Glutamatergic neuron (in vitro differentiated cells): ENCODE measurements at regions not wholly inside any gene's neighbourhood (a gene's known extent, or its start where the extent isn't known, plus 50 kb on each side); places are given as distances from the start of the nearest gene placed in this dataset.

ENCODE experiments used
- DNase-seq: peaks from one replicate; pipeline ENCODE4 v3.0.0; 2022
- H3K27ac Mint-ChIP-seq: one replicate; pipeline ENCODE4 v1.8.0; 2020; ENCODE audit warnings: mild to moderate bottlenecking, mixed read lengths, inconsistent platforms; ENCODE audit not compliant: unreplicated experiment
- H3K27me3 Mint-ChIP-seq: one replicate; pipeline ENCODE4 v1.8.0; 2020; ENCODE audit warnings: mild to moderate bottlenecking, moderate library complexity, mixed read lengths, inconsistent platforms; ENCODE audit not compliant: unreplicated experiment
- H3K36me3 Mint-ChIP-seq: one replicate; pipeline ENCODE4 v1.8.0; 2020; ENCODE audit warnings: mild to moderate bottlenecking, mixed read lengths, inconsistent platforms; ENCODE audit not compliant: unreplicated experiment
- H3K4me1 Mint-ChIP-seq: one replicate; pipeline ENCODE4 v1.8.0; 2020; ENCODE audit warnings: mild to moderate bottlenecking, low read depth, mixed read lengths, inconsistent platforms; ENCODE audit not compliant: unreplicated experiment
- H3K4me3 Mint-ChIP-seq: one replicate; pipeline ENCODE4 v1.8.0; 2020; ENCODE audit warnings: mild to moderate bottlenecking, mixed read lengths, inconsistent platforms; ENCODE audit not compliant: unreplicated experiment
- H3K9me3 Mint-ChIP-seq: one replicate; pipeline ENCODE4 v1.8.0; 2020; ENCODE audit warnings: mild to moderate bottlenecking, moderate library complexity, mixed read lengths, inconsistent platforms; ENCODE audit not compliant: unreplicated experiment
- TF ChIP-seq, protein P1 (sequence below): fragments of 200-600 bp; sonication (generic); IDR thresholded peaks from one replicate; pipeline ENCODE4 v1.5.0; 2021; ENCODE audit not compliant: partially characterized antibody, unreplicated experiment

DNA sequence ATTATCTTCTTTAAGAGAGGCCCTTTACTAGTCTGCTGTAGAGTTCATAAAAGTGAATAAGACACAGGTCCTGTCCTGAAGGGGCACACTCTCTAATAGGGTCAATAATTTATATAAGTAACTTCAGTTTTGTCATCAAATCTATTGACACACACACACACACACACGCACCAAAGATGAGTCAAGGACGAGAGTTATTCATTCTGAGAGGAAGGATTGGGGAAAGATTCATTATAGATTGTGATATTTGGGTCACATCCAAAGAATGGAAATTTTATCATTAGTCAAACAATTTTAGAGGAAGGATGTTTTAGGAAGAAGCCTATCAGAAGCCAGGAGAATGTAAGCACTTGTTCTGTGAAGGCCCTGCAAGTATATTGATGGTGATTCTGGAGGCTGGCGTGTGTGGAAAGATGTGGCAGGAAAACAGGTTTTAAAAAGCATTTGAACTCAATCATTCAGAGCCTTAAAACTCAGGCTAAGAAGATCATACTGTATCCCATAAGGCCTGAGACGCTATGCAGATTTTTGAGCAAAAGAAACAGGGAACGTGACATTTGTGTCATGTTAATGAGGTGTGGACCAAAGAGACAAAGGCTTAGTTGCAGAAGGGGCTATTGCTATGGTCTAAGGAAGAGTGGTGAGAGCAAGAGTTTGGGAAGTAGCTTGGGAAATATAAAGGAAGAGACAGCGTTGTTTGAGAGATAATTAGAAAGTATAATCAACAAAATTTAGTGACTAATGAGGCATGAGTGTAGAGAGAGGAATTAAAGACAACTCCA lies 161.4 kb upstream of the PREP start:
- TF ChIP-seq, protein P1, sequence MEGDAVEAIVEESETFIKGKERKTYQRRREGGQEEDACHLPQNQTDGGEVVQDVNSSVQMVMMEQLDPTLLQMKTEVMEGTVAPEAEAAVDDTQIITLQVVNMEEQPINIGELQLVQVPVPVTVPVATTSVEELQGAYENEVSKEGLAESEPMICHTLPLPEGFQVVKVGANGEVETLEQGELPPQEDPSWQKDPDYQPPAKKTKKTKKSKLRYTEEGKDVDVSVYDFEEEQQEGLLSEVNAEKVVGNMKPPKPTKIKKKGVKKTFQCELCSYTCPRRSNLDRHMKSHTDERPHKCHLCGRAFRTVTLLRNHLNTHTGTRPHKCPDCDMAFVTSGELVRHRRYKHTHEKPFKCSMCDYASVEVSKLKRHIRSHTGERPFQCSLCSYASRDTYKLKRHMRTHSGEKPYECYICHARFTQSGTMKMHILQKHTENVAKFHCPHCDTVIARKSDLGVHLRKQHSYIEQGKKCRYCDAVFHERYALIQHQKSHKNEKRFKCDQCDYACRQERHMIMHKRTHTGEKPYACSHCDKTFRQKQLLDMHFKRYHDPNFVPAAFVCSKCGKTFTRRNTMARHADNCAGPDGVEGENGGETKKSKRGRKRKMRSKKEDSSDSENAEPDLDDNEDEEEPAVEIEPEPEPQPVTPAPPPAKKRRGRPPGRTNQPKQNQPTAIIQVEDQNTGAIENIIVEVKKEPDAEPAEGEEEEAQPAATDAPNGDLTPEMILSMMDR, result no peak
- H3K27ac Mint-ChIP-seq, result no peak overlapping the region
- H3K4me1 Mint-ChIP-seq, result no peaks in the 10 kb centered on the region
- H3K4me3 Mint-ChIP-seq, result no peak overlapping the region
- H3K27me3 Mint-ChIP-seq, result no peaks in the 10 kb centered on the region
- DNase-seq, result no peak
- H3K36me3 Mint-ChIP-seq, result peaks cover 4% of the 10 kb centered on the region
- H3K9me3 Mint-ChIP-seq, result no peaks in the 10 kb centered on the region

DNA sequence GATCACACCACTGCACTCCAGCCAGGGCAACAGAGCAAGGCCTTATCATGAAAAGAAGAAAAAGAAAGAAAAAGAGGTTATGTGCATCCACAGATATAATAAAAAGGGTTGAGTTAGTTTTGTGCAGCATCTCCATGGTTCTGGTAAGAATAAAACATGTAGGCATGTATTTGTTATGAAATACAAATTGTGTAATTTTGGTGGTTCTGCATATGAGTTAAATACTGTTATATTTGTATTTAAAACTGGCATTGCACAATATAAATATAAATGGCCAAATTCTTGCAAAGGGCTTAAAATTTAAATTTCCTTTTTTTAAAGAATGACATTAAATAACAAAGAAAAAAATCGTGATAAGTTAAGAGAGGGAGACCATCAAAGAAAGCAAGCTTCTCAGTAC lies 159.1 kb upstream of the PREP start:
- Mint-ChIP-seq H3K27ac (no peak overlapping the region), H3K36me3 (peaks cover 4% of the 10 kb centered on the region), H3K4me1 (no peaks in the 10 kb centered on the region), H3K9me3 (no peaks in the 10 kb centered on the region), H3K27me3 (no peaks in the 10 kb centered on the region), H3K4me3 (no peak overlapping the region)
- TF ChIP-seq, protein P1, result no peak
- no peak for DNase-seq

DNA sequence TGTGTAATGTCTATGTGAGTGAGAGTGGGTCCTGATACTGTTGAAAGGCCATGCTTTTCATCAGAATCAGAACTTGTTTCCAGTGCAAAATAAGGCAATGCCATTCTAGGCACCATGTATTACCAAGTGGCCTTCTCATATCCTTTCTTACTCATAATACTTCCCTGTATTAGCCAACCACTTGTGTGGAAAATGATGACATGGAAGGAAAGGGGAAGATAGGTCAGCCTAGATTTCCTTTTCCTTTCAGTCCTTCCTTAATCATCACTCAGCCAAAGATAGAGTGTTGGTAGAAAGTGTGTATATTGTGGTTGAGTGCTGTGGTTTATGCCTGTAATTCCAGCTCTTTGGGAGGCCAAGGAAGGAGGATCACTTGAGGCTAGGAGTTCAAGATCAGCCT lies 158.6 kb upstream of the PREP start:
- DNase-seq, result no peak
- H3K27ac Mint-ChIP-seq, result no peak overlapping the region

DNA sequence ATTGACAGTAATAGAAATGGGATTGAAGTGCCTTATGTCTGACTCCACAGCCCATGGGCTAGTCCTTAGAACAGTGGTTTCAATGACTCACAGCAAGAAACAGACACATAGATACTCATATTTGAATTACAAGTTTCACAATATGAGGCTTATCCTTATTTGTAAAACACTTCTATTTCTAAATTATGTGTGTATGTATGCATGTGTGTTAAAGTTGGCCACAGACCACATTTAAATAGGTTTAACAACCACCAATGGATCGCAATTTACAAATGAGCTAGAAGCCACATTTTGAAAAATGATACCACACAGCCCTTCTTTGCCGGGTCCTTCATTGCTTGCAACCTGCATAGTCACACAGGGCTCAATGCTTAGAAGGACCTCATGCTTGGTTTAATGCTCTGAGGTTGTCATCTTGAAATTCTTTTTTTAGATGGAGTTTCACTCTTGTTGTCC lies 157.8 kb upstream of the PREP start:
- no peaks in the 10 kb centered on the region for H3K4me1 Mint-ChIP-seq
- no peak for DNase-seq
- H3K9me3 Mint-ChIP-seq, result peaks cover 5% of the 10 kb centered on the region
- peaks cover 13% of the 10 kb centered on the region for H3K36me3 Mint-ChIP-seq
- H3K27me3 Mint-ChIP-seq, result no peaks in the 10 kb centered on the region
- TF ChIP-seq, protein P1, result no peak
- H3K27ac Mint-ChIP-seq, result no peak overlapping the region
- H3K4me3 Mint-ChIP-seq, result no peak overlapping the region

More for the DNA sequence above, 158.6 kb upstream of the PREP start:
- H3K4me1 Mint-ChIP-seq, result no peaks in the 10 kb centered on the region
- TF ChIP-seq, protein P1, result no peak
- no peaks in the 10 kb centered on the region for H3K27me3 Mint-ChIP-seq
- H3K9me3 Mint-ChIP-seq, result peaks cover under 1% of the 10 kb centered on the region
- H3K4me3 Mint-ChIP-seq, result no peak overlapping the region
- H3K36me3 Mint-ChIP-seq, result peaks cover 7% of the 10 kb centered on the region

DNA sequence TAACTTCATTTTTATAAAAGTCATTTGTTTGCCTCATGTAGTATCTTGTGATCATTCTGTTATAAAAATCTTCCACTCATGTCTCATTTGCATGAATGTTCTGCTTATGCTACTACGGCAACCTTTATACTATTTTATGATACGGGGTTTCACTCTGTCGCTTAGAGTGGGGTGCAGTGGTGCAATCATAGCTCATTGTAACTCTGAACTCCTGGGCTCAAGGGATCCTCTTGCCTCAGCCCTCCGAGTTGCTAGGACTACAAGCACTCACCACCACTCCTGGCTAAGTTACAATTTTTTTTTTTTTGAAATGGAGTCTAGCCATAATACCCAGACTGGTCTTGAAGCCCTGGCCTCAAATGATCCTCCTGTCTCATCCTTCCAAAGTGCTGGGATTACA lies 154.4 kb upstream of the PREP start:
- Mint-ChIP-seq H3K9me3 (peaks cover 5% of the 10 kb centered on the region), H3K27me3 (no peaks in the 10 kb centered on the region), H3K36me3 (peaks cover 9% of the 10 kb centered on the region), H3K27ac (no peak overlapping the region), H3K4me1 (no peaks in the 10 kb centered on the region), H3K4me3 (no peak overlapping the region)
- DNase-seq, result no peak
- TF ChIP-seq, protein P1, result no peak
